BJ (cell line): ENCODE measurements at regions not wholly inside any gene's neighbourhood (a gene's known extent, or its start where the extent isn't known, plus 50 kb on each side); places are given as distances from the start of the nearest gene placed in this dataset.

Source experiments
- CTCF ChIA-PET: fragments of 350-600 bp; formaldehyde crosslinking; extraction: SDS; loops from one replicate; lab custom pipeline; 2021; ENCODE audit warnings: antibody characterized with exemption, inconsistent platforms; lab: Yijun Ruan, JAX
- POLR2A ChIA-PET: fragments of 300-600 bp; sonication (Branson Sonifier 250); formaldehyde crosslinking; extraction: SDS; loops from one replicate; lab custom pipeline; 2021; ENCODE audit warnings: antibody characterized with exemption; lab: Charles Lee
- DNase-seq: peaks from one replicate; pipeline ENCODE4 v3.0.0-alpha.2; 2011; ENCODE audit warnings: low read depth
- H3K27me3 ChIP-seq: 2 replicates; pipeline ENCODE4 v1.6.0; 2011; ENCODE audit warnings: low read length; ENCODE audit not compliant: control insufficient read depth, insufficient read depth
- H3K36me3 ChIP-seq: 2 replicates; pipeline ENCODE4 v1.5.1; 2011; ENCODE audit warnings: low read length; ENCODE audit not compliant: control insufficient read depth, insufficient read depth
- H3K4me3 ChIP-seq: 2 replicates; pipeline ENCODE4 v1.5.1; 2011; ENCODE audit warnings: low read depth, mild to moderate bottlenecking, control low read depth, low read length
- CTCF ChIP-seq: IDR thresholded peaks from 2 replicates; pipeline ENCODE4 v1.5.1; 2011; ENCODE audit warnings: low read depth, mild to moderate bottlenecking, control low read depth, inconsistent platforms, low read length, moderate library complexity; ENCODE audit not compliant: insufficient read depth

- POLR2A ChIA-PET: no interaction called here
- CTCF ChIA-PET: no interaction called here
- DNase-seq: no peak
- no peaks in the 10 kb centered on the region for H3K27me3 ChIP-seq
- H3K36me3 ChIP-seq: no peaks in the 10 kb centered on the region
- H3K4me3 ChIP-seq: no peak overlapping the region
- no peak for TF ChIP-seq CTCF
Measured at GRCh38 chr21:15174923-15175322, 110.1 kb upstream of the NRIP1 start.

DNA sequence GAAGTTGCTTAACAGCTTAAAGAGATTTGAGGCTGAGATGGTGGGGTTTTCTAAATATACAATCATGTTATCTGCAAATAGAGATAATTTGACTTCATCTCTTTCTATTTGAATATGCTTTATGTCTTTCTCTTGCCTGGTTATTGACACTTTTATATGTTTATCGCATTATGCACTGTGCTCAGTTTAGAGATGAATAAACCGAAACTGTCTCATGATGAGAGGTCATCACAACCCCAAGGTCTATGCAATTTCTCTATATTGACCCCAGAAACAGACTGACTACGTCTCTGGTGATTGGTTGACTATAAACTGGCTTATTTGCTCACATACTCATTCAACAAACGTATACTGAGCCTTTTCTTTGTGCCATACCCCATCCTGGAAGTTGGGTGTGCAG lies 117.9 kb upstream of the NRIP1 start:
- CTCF ChIA-PET: no interaction called here
- TF ChIP-seq CTCF: no peak

DNA sequence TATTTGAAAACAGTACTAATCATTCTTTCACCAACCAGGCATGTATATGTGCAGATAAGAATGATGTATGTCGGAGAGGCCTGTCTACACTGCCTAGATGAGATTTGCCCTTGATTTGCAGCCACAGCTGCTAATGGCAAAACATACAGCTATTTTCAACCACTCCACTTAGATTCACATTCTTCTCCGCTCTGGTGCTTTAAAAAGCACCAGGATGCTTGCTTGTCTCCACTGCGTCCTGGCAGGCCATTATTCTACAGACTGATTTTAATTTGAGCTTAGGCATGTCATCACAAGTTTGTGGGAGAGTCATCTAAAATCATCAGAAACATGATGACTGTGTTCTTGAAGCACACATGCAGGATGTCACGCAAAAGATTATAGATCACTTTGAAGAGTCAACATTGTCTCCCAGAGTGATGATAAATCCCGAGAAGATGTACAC lies 119.0 kb upstream of the NRIP1 start:
- POLR2A ChIA-PET: no interaction called here
- no peak for DNase-seq
- H3K27me3 ChIP-seq: no peaks in the 10 kb centered on the region
- TF ChIP-seq CTCF: no peak
- no peak overlapping the region for H3K4me3 ChIP-seq
- CTCF ChIA-PET: no interaction called here
- no peaks in the 10 kb centered on the region for H3K36me3 ChIP-seq

More for the DNA sequence above, 117.9 kb upstream of the NRIP1 start:
- POLR2A ChIA-PET: no interaction called here
- Histone ChIP-seq H3K27me3 (no peaks in the 10 kb centered on the region), H3K4me3 (no peak overlapping the region), H3K36me3 (no peaks in the 10 kb centered on the region)
- no peak for DNase-seq

DNA sequence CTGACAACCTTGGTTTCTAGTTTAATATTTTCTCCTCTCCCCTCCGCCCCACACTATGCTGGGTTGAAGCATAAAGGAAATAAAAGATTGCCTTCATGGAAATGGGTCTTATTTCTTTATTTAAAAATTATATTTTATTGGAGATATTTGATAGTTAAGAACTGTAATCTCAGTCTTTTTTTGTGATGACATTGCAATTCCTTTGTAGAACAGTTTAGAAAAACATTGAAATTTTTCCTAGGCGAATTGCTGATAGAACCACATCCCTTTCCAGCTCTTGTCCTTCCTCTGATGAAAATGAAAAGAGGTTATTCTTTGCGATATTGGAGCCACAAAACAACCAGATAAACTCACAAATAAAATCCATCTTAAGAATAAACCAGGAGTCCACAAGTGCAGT lies 125.6 kb upstream of the NRIP1 start:
- DNase-seq: no peak
- TF ChIP-seq CTCF: no peak
- Histone ChIP-seq H3K36me3 (no peaks in the 10 kb centered on the region), H3K4me3 (no peak overlapping the region), H3K27me3 (no peaks in the 10 kb centered on the region)
- ChIA-PET POLR2A (no interaction called here), CTCF (no interaction called here)

DNA sequence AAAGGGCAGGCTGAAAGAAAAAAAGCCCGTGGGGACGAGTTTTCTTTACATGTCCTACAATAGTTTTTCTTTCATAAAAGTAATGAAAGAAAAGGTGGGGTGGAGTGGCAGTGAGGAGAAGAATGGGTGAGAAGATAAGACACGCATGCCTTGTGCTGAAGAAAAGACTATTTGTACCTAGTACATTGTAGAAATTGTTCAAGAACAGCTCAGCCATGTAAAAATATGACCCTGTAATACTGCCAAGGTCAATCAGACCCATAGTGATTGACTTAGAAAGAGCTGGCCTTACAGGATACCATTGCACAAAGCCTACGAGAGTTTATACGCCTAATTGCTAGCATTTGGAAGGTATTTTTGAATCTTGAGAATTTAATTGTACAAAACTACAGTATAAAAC lies 126.0 kb upstream of the NRIP1 start:
- no peak overlapping the region for H3K4me3 ChIP-seq
- ChIA-PET POLR2A (no interaction called here), CTCF (no interaction called here)
- no peak for TF ChIP-seq CTCF
- H3K36me3 ChIP-seq: no peaks in the 10 kb centered on the region
- H3K27me3 ChIP-seq: no peaks in the 10 kb centered on the region
- no peak for DNase-seq
